ENCODE measurements at regions not wholly inside any gene's neighbourhood (a gene's known extent, or its start where the extent isn't known, plus 50 kb on each side); places are given as distances from the start of the nearest gene placed in this dataset.

DNA sequence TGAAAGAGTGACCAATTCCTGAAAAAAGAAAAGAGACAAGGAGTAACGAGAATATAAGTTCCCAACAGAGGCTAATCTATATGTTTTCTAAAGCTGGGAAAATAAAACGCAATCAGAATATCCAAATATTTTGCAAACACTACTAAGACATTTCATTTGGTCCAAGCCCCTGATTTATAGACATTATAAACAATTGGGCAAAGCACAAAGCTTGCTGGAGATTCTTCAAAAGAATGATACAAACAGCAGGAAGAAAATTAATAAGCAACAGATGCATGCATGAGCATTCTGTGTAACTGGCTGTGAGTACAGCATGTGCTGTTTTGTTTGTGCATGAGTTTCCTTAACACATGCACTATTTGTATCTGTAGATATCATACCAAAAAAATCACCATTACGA lies 552.9 kb downstream of the LTN1 start:
- Histone ChIP-seq H3K79me2 (ENCODE audit: control insufficient read depth, insufficient read depth, low read length) (no peaks in the 10 kb centered on the region), H3K27ac (ENCODE audit: extremely low read depth, low read depth, low read length) (no peak overlapping the region), H3K9me3 (replicated peaks; ENCODE audit: control insufficient read depth, insufficient read depth, low read depth, low read length) (no peaks in the 10 kb centered on the region), H3K4me1 (replicated peaks in 1 of 2; ENCODE audit: control insufficient read depth in 2 of 2, insufficient read depth in 2 of 2, low read length in 2 of 2) (no peaks in the 10 kb centered on the region), H2AFZ (ENCODE audit: low read depth, low read length) (no peak overlapping the region), H3K9me1 (ENCODE audit: control insufficient read depth, insufficient read depth, low read length) (no peaks in the 10 kb centered on the region), H3K4me2 (ENCODE audit: insufficient read depth, low read length) (no peak overlapping the region), H3K36me3 (ENCODE audit: control insufficient read depth, insufficient read depth, low read length) (no peaks in the 10 kb centered on the region), H3K4me3 (no peak overlapping the region), H3K27me3 (ENCODE audit: control insufficient read depth in 2 of 2, insufficient read depth in 2 of 2, low read length in 2 of 2) (no peaks in the 10 kb centered on the region), H3K9ac (ENCODE audit: insufficient read depth in 1 of 2, low read depth in 2 of 2, low read length in 2 of 2) (no peak overlapping the region), H4K20me1 (replicated peaks; ENCODE audit: control insufficient read depth, insufficient read depth, low read length) (no peaks in the 10 kb centered on the region)
- ChIA-PET POLR2A (interaction anchor here (0.6 kb wide), 1 partner anchor 30 kb away, joined by 3 read pairs; no protein-coding TSS in a partner anchor), CTCF (ENCODE audit: low intra/inter-chr PET ratio) (no interaction called here)
- BruUV-seq (replicated peaks): no TSS peak
- 0% methylated on average over 3 of the region's 3 CpGs for WGBS (ENCODE audit: insufficient coverage, low coverage, missing lambda C conversion rate)
- FAIRE-seq (no peak), ATAC-seq (no peak), DNase-seq (ENCODE audit: extremely low read depth in 1 of 4, low spot score in 3 of 4) (no peak)
- in situ Hi-C loops (cut with MboI) (no loop called here), intact Hi-C loops (cut with micrococcal nuclease) (no loop called here)
- no peak for TF ChIP-seq L3MBTL2 (IDR thresholded peaks at IDR 0.05)
- TF ChIP-seq GTF2E2 (tag; IDR thresholded peaks at IDR 0.05): no peak
- TF ChIP-seq GABPB2 (CRISPR knock-in tag; conservative IDR thresholded peaks at IDR 0.05): no peak
- TF ChIP-seq HDAC2 (IDR thresholded peaks at IDR 0.05): no peak
- TF ChIP-seq, protein P1, sequence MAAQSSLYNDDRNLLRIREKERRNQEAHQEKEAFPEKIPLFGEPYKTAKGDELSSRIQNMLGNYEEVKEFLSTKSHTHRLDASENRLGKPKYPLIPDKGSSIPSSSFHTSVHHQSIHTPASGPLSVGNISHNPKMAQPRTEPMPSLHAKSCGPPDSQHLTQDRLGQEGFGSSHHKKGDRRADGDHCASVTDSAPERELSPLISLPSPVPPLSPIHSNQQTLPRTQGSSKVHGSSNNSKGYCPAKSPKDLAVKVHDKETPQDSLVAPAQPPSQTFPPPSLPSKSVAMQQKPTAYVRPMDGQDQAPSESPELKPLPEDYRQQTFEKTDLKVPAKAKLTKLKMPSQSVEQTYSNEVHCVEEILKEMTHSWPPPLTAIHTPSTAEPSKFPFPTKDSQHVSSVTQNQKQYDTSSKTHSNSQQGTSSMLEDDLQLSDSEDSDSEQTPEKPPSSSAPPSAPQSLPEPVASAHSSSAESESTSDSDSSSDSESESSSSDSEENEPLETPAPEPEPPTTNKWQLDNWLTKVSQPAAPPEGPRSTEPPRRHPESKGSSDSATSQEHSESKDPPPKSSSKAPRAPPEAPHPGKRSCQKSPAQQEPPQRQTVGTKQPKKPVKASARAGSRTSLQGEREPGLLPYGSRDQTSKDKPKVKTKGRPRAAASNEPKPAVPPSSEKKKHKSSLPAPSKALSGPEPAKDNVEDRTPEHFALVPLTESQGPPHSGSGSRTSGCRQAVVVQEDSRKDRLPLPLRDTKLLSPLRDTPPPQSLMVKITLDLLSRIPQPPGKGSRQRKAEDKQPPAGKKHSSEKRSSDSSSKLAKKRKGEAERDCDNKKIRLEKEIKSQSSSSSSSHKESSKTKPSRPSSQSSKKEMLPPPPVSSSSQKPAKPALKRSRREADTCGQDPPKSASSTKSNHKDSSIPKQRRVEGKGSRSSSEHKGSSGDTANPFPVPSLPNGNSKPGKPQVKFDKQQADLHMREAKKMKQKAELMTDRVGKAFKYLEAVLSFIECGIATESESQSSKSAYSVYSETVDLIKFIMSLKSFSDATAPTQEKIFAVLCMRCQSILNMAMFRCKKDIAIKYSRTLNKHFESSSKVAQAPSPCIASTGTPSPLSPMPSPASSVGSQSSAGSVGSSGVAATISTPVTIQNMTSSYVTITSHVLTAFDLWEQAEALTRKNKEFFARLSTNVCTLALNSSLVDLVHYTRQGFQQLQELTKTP (IDR thresholded peaks at IDR 0.05; ENCODE audit: low read depth in 1 of 2, partially characterized antibody in 2 of 2): no peak
- TF ChIP-seq BRCA1 (IDR thresholded peaks at IDR 0.05): no peak
- TF ChIP-seq BRCA1 (CRISPR knock-in tag; IDR thresholded peaks at IDR 0.05): no peak
- no peak for TF ChIP-seq FOSL1 (tag; conservative IDR thresholded peaks at IDR 0.05)
- TF ChIP-seq NR4A1 (CRISPR knock-in tag; IDR thresholded peaks at IDR 0.05): no peak
- no peak for TF ChIP-seq NR4A1 (tag; IDR thresholded peaks at IDR 0.05)
- no peak for TF ChIP-seq CBX3 (IDR thresholded peaks at IDR 0.05; ENCODE audit: borderline replicate concordance in 1 of 2, low read length in 2 of 2)
- TF ChIP-seq MXI1 (IDR thresholded peaks at IDR 0.05; ENCODE audit: low read depth, low read length): no peak
- TF ChIP-seq ZKSCAN1 (IDR thresholded peaks at IDR 0.05; ENCODE audit: low read depth, low read length): no peak
- TF ChIP-seq ZFP1 (CRISPR knock-in tag; IDR thresholded peaks at IDR 0.05): no peak
- TF ChIP-seq, protein P2, sequence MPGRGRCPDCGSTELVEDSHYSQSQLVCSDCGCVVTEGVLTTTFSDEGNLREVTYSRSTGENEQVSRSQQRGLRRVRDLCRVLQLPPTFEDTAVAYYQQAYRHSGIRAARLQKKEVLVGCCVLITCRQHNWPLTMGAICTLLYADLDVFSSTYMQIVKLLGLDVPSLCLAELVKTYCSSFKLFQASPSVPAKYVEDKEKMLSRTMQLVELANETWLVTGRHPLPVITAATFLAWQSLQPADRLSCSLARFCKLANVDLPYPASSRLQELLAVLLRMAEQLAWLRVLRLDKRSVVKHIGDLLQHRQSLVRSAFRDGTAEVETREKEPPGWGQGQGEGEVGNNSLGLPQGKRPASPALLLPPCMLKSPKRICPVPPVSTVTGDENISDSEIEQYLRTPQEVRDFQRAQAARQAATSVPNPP (IDR thresholded peaks at IDR 0.05; ENCODE audit: borderline replicate concordance, insufficient read depth, insufficient read length): no peak
- no peak for TF ChIP-seq PATZ1 (CRISPR knock-in tag; IDR thresholded peaks at IDR 0.05; ENCODE audit: borderline replicate concordance)
- no peak for TF ChIP-seq CCAR2 (IDR thresholded peaks at IDR 0.05; ENCODE audit: low read depth, low read length)
- TF ChIP-seq ARHGAP35 (IDR thresholded peaks at IDR 0.05; ENCODE audit: partially characterized antibody): no peak
- TF ChIP-seq TEAD1 (CRISPR knock-in tag; IDR thresholded peaks at IDR 0.05): no peak
